Progenitor cell of endocrine pancreas (in vitro differentiated cells): ENCODE measurements at regions not wholly inside any gene's neighbourhood (a gene's known extent, or its start where the extent isn't known, plus 50 kb on each side); places are given as distances from the start of the nearest gene placed in this dataset.

Experiments used
- DNase-seq: peaks from one replicate; pipeline ENCODE4 v3.0.0; 2021; ENCODE audit warnings: low spot score; ENCODE audit not compliant: unreplicated experiment
- H3K27ac Mint-ChIP-seq: 2 replicates; pipeline ENCODE4 v1.8.0; 2021; ENCODE audit warnings: mild to moderate bottlenecking, moderate library complexity, mixed read lengths
- H3K27me3 Mint-ChIP-seq: 2 replicates; pipeline ENCODE4 v1.8.0; 2021; ENCODE audit warnings: mixed read lengths
- H3K36me3 Mint-ChIP-seq: 2 replicates; pipeline ENCODE4 v1.8.0; 2022; ENCODE audit warnings: mixed read lengths; ENCODE audit not compliant: insufficient read depth
- H3K4me1 Mint-ChIP-seq: 2 replicates; pipeline ENCODE4 v1.8.0; 2021; ENCODE audit warnings: low read depth, mixed read lengths
- H3K4me3 Mint-ChIP-seq: 2 replicates; pipeline ENCODE4 v1.8.0; 2021; ENCODE audit warnings: low read depth, mild to moderate bottlenecking, moderate library complexity, mixed read lengths
- H3K9me3 Mint-ChIP-seq: 2 replicates; pipeline ENCODE4 v1.8.0; 2021; ENCODE audit warnings: low read depth, mixed read lengths
- TF ChIP-seq, protein P1 (sequence below): fragments of 200-600 bp; sonication (generic); IDR thresholded peaks from one replicate; pipeline ENCODE4 v1.5.0; 2021; ENCODE audit warnings: antibody characterized with exemption, mild to moderate bottlenecking; ENCODE audit not compliant: unreplicated experiment

DNA sequence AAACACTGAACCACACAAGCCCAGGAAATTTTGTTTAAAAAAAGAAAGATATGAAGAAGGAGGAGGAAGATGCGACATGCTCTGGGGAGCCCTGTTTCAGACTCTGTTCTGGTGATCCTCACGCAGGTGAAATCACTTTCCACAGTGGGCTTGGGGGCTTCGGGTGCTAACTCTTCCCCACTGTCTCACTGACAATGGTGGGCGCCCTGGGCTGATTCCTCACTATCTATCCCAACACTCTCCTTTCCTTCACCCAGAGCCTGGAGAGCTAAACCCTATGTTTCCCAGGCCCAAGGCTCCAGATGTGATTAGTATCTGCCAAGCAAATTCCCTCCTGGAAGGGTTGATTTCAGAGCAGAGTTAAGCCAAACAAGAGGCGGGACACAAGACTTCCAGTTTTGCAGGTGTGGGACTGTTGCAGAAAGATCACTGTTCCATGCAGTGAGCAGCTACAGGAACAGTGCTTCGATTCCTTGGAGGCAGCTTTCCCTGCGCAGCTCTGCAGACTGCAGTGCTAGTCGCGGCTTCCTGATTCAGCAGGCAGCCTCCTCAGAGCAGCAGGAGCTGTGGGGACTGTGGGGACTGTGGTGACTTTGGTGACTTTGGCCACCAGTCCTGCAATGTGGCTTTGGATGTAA, 168.3 kb downstream of the RHOU start:
- Mint-ChIP-seq H3K27me3 (peaks cover 15% of the 10 kb centered on the region), H3K9me3 (no peaks in the 10 kb centered on the region), H3K4me1 (peaks cover 9% of the 10 kb centered on the region), H3K27ac (no peak overlapping the region), H3K36me3 (no peaks in the 10 kb centered on the region), H3K4me3 (no peak overlapping the region)
- no peak for DNase-seq
- TF ChIP-seq, protein P1, sequence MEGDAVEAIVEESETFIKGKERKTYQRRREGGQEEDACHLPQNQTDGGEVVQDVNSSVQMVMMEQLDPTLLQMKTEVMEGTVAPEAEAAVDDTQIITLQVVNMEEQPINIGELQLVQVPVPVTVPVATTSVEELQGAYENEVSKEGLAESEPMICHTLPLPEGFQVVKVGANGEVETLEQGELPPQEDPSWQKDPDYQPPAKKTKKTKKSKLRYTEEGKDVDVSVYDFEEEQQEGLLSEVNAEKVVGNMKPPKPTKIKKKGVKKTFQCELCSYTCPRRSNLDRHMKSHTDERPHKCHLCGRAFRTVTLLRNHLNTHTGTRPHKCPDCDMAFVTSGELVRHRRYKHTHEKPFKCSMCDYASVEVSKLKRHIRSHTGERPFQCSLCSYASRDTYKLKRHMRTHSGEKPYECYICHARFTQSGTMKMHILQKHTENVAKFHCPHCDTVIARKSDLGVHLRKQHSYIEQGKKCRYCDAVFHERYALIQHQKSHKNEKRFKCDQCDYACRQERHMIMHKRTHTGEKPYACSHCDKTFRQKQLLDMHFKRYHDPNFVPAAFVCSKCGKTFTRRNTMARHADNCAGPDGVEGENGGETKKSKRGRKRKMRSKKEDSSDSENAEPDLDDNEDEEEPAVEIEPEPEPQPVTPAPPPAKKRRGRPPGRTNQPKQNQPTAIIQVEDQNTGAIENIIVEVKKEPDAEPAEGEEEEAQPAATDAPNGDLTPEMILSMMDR: no peak

DNA sequence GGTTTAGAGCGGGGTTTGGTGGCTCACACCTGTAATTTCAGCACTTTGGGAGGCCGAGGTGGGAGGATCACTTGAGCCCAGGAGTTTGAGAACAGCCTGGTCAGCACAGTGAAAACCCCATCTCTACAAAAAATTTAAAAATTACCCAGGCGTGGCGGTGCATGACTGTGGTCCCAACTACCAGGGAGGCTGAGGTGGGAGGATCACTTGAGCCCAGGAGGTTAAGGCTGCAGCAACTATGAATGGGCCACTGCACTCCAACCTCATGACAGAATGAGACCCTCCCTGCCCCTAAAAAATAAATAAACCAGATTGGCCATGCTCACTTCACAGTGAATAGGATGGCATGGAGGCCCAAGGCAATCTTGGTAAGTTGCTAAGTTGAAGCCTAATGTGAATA, 168.9 kb downstream of the RHOU start:
- no peak for DNase-seq
- H3K27ac Mint-ChIP-seq: no peak overlapping the region
- peaks cover 15% of the 10 kb centered on the region for H3K27me3 Mint-ChIP-seq

DNA sequence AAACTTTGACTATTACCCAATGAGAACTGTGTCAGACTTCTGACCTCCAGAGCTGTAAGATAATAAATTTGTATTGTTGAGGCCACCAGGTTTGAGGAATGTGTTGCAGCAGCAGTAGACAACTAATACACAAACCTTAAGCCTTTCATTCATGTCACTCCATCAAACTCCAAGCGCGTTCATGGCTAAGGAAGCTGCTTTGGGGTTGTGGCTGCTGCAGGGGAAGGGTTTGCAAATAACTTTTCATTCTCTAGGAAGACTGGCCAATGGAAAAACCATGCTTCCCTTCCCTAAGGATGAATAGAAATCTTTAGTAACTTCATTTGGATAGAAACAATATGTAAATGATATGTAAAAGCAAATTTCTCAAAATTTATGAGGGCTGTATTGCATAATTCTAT, 170.4 kb downstream of the RHOU start:
- Mint-ChIP-seq H3K9me3 (no peaks in the 10 kb centered on the region), H3K27ac (no peak overlapping the region), H3K27me3 (peaks cover 5% of the 10 kb centered on the region), H3K36me3 (no peaks in the 10 kb centered on the region), H3K4me3 (no peak overlapping the region), H3K4me1 (no peaks in the 10 kb centered on the region)
- no peak for DNase-seq
- TF ChIP-seq, protein P1: no peak

More for the DNA sequence above, 168.9 kb downstream of the RHOU start:
- no peak overlapping the region for H3K4me3 Mint-ChIP-seq
- H3K36me3 Mint-ChIP-seq: no peaks in the 10 kb centered on the region
- peaks cover 5% of the 10 kb centered on the region for H3K4me1 Mint-ChIP-seq
- no peaks in the 10 kb centered on the region for H3K9me3 Mint-ChIP-seq
- TF ChIP-seq, protein P1: no peak

DNA sequence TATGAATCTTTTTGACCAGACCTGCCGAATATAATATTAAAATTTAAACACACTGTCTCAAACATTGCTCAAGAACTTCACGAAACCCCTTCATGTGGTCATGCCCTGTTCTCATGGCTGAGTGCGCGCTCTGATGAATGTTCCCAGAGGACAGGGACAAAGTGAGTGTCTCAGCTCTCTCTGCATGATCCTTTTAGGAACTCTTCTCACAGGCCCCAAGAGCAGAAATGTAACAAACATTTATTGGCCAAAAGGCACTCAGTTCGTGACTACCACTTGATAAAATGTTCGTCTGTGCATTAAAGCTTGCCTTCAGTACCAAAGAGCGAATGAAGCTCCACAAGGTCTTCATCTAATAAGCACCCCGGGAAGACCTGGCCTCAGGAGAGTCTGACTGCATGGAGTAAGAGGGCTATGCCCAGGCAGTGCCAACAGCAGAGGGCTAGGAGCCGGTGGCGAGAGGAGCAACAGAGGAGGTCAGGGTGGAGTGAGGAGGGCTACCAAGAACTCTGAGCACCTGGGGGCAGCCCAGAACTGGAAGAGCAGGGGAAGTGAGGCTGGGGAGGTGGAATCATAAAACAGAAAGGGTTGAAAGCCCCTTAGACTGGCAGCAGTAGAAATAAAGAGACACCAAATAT, 171.1 kb downstream of the RHOU start:
- TF ChIP-seq, protein P1: no peak
- Mint-ChIP-seq H3K9me3 (no peaks in the 10 kb centered on the region), H3K27ac (no peak overlapping the region), H3K4me3 (no peak overlapping the region), H3K4me1 (peaks cover 5% of the 10 kb centered on the region), H3K36me3 (no peaks in the 10 kb centered on the region), H3K27me3 (peaks cover 5% of the 10 kb centered on the region)
- DNase-seq: no peak

DNA sequence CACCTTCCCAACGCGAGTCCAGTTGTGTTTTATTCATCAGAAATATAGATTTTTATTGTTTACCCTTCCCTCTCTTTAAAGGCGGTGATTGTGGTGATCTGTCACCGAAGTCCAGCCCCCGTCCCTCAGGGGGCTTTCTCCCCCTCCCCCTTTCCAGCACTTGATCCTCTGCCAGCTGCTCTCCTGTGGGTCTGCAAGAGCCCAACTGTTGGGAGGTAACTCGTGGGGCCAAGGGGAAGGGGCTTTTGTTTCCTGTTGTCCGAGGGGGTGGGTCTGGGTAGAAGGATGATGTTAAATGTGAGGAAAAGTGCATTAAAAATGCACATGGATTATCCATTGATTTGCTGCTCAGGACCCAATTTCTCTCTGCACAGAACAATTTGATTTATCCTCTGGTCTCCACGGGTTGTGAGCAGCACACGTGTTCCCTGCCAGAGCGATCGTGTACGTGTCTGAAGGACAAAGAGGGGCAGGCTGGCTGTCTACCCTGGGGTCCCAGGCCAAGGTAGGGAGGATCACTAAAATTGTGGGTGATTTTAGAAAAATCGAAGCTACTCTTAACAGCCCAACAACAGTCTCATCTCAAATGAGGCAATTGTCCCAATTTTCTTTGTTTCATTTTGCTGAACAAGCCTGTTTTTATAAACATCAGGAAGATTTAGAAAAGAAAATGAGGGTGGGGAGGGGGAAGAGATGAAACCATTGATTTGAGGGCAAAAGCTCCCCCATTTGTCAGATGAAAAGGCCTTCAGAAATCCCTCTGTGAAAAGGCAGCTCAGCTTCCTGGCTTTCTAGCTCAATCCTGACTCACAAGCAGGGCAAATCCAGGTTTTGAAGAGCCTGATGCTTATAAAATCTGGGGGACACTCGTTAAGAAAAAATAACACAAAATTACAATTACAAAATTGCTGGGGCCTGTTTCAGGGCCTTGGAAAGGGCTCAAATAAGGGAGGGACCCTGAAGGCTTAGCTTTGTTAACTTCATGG, 176.2 kb downstream of the RHOU start:
- DNase-seq: no peak
- peak overlapping the region; percentile 83 for H3K27ac Mint-ChIP-seq
- H3K4me3 Mint-ChIP-seq: no peak overlapping the region
- no peaks in the 10 kb centered on the region for H3K9me3 Mint-ChIP-seq
- peaks cover under 1% of the 10 kb centered on the region for H3K27me3 Mint-ChIP-seq
- H3K36me3 Mint-ChIP-seq: no peaks in the 10 kb centered on the region
- TF ChIP-seq, protein P1: no peak
- peaks cover 13% of the 10 kb centered on the region for H3K4me1 Mint-ChIP-seq
